ENCODE measurements at regions not wholly inside any gene's neighbourhood (a gene's known extent, or its start where the extent isn't known, plus 50 kb on each side); places are given as distances from the start of the nearest gene placed in this dataset.

GRCh38 chr2:128468186-128468920 lies 149.7 kb upstream of the HS6ST1 start:
- TF ChIP-seq CTCF (conservative IDR thresholded peaks at IDR 0.05; ENCODE audit: low read depth, low read length) (no peak), EZH2 (IDR thresholded peaks at IDR 0.05; ENCODE audit: borderline replicate concordance, low read depth, low read length, poor library complexity, severe bottlenecking) (no peak)

Measured in A673 (cell line).